Glutamatergic neuron (in vitro differentiated cells): ENCODE measurements at regions not wholly inside any gene's neighbourhood (a gene's known extent, or its start where the extent isn't known, plus 50 kb on each side); places are given as distances from the start of the nearest gene placed in this dataset.

Experiments used
- DNase-seq: peaks from one replicate; pipeline ENCODE4 v3.0.0; 2022
- H3K27ac Mint-ChIP-seq: one replicate; pipeline ENCODE4 v1.8.0; 2020; ENCODE audit warnings: mild to moderate bottlenecking, mixed read lengths, inconsistent platforms; ENCODE audit not compliant: unreplicated experiment
- H3K27me3 Mint-ChIP-seq: one replicate; pipeline ENCODE4 v1.8.0; 2020; ENCODE audit warnings: mild to moderate bottlenecking, moderate library complexity, mixed read lengths, inconsistent platforms; ENCODE audit not compliant: unreplicated experiment
- H3K36me3 Mint-ChIP-seq: one replicate; pipeline ENCODE4 v1.8.0; 2020; ENCODE audit warnings: mild to moderate bottlenecking, mixed read lengths, inconsistent platforms; ENCODE audit not compliant: unreplicated experiment
- H3K4me1 Mint-ChIP-seq: one replicate; pipeline ENCODE4 v1.8.0; 2020; ENCODE audit warnings: mild to moderate bottlenecking, low read depth, mixed read lengths, inconsistent platforms; ENCODE audit not compliant: unreplicated experiment
- H3K4me3 Mint-ChIP-seq: one replicate; pipeline ENCODE4 v1.8.0; 2020; ENCODE audit warnings: mild to moderate bottlenecking, mixed read lengths, inconsistent platforms; ENCODE audit not compliant: unreplicated experiment
- H3K9me3 Mint-ChIP-seq: one replicate; pipeline ENCODE4 v1.8.0; 2020; ENCODE audit warnings: mild to moderate bottlenecking, moderate library complexity, mixed read lengths, inconsistent platforms; ENCODE audit not compliant: unreplicated experiment
- CTCF ChIP-seq: fragments of 200-600 bp; sonication (generic); IDR thresholded peaks from one replicate; pipeline ENCODE4 v1.5.0; 2021; ENCODE audit not compliant: partially characterized antibody, unreplicated experiment

- no peak for DNase-seq
Measured at GRCh38 chr1:30606166-30606565, 117.2 kb downstream of the MATN1 start.

GRCh38 chr1:30605441-30605920, 117.9 kb downstream of the MATN1 start:
- H3K27me3 Mint-ChIP-seq = peaks cover 5% of the 10 kb centered on the region
- H3K36me3 Mint-ChIP-seq = peaks cover 8% of the 10 kb centered on the region
- peaks cover 7% of the 10 kb centered on the region for H3K4me1 Mint-ChIP-seq
- H3K27ac Mint-ChIP-seq = no peak overlapping the region
- TF ChIP-seq CTCF = no peak
- peaks cover 4% of the 10 kb centered on the region for H3K9me3 Mint-ChIP-seq
- no peak for DNase-seq
- H3K4me3 Mint-ChIP-seq = no peak overlapping the region

More at GRCh38 chr1:30606166-30606565, 117.2 kb downstream of the MATN1 start:
- H3K27me3 Mint-ChIP-seq = peaks cover 5% of the 10 kb centered on the region
- H3K4me1 Mint-ChIP-seq = peaks cover 7% of the 10 kb centered on the region
- H3K4me3 Mint-ChIP-seq = no peak overlapping the region
- H3K36me3 Mint-ChIP-seq = peaks cover 3% of the 10 kb centered on the region
- H3K9me3 Mint-ChIP-seq = peaks cover 4% of the 10 kb centered on the region
- TF ChIP-seq CTCF = no peak
- no peak overlapping the region for H3K27ac Mint-ChIP-seq

- no peak overlapping the region for H3K4me3 Mint-ChIP-seq
- no peak for DNase-seq
- H3K27ac Mint-ChIP-seq = no peak overlapping the region
- peaks cover 5% of the 10 kb centered on the region for H3K27me3 Mint-ChIP-seq
- peaks cover 4% of the 10 kb centered on the region for H3K9me3 Mint-ChIP-seq
- peaks cover 8% of the 10 kb centered on the region for H3K36me3 Mint-ChIP-seq
- peaks cover 7% of the 10 kb centered on the region for H3K4me1 Mint-ChIP-seq
- TF ChIP-seq CTCF = no peak
Measured at GRCh38 chr1:30604801-30605440, 118.5 kb downstream of the MATN1 start.

- Mint-ChIP-seq H3K4me1 (peaks cover 7% of the 10 kb centered on the region), H3K27me3 (no peaks in the 10 kb centered on the region), H3K36me3 (peaks cover 8% of the 10 kb centered on the region), H3K4me3 (no peak overlapping the region), H3K27ac (no peak overlapping the region), H3K9me3 (peaks cover 1% of the 10 kb centered on the region)
- no peak for DNase-seq
- no peak for TF ChIP-seq CTCF
Measured at GRCh38 chr1:30603081-30603858, 120.1 kb downstream of the MATN1 start.
